Naive B cell (primary cell): ENCODE measurements at regions not wholly inside any gene's neighbourhood (a gene's known extent, or its start where the extent isn't known, plus 50 kb on each side); places are given as distances from the start of the nearest gene placed in this dataset.
A peak's percentile ranks its signal among the peaks of the same experiment; 100 is the strongest.

ENCODE experiments used
- ATAC-seq, 2 donors: fragments of 150-1000 bp; cut with Tn5 transposase; 2 replicates each; pipeline ENCODE4 v1.10.0; 2021; ENCODE audit warnings: low read depth in 2 of 2, mild to moderate bottlenecking in 2 of 2, moderate library complexity in 2 of 2
- DNase-seq: peaks from one replicate; pipeline ENCODE4 v3.0.0; 2022
- H3K27ac Mint-ChIP-seq, 6 donors: one replicate each; pipeline ENCODE4 v1.8.0; 2020 to 2022; ENCODE audit warnings: mild to moderate bottlenecking in 6 of 6, mixed read lengths in 6 of 6, moderate library complexity in 5 of 6, inconsistent platforms in 2 of 6
- H3K27me3 Mint-ChIP-seq, 3 donors: one replicate each; pipeline ENCODE4 v1.8.0; 2021 to 2022; ENCODE audit warnings: mixed read lengths in 3 of 3, mild to moderate bottlenecking in 1 of 3
- H3K36me3 Mint-ChIP-seq, 2 donors: one replicate each; pipeline ENCODE4 v1.8.0; 2020 to 2022; ENCODE audit warnings: mixed read lengths in 2 of 2, inconsistent platforms in 1 of 2, mild to moderate bottlenecking in 1 of 2
- H3K4me1 Mint-ChIP-seq, 3 donors: one replicate each; pipeline ENCODE4 v1.8.0; 2020 to 2022; ENCODE audit warnings: mixed read lengths in 3 of 3, inconsistent platforms in 1 of 3, mild to moderate bottlenecking in 1 of 3, moderate library complexity in 1 of 3
- H3K4me3 Mint-ChIP-seq, 8 donors: one replicate each; pipeline ENCODE4 v1.8.0; 2020 to 2022; ENCODE audit warnings: mild to moderate bottlenecking in 8 of 8, mixed read lengths in 8 of 8, moderate library complexity in 8 of 8, inconsistent platforms in 2 of 8
- H3K9me3 Mint-ChIP-seq, 7 donors: one replicate each; pipeline ENCODE4 v1.8.0; 2020 to 2022; ENCODE audit warnings: mixed read lengths in 7 of 7, mild to moderate bottlenecking in 5 of 7, inconsistent platforms in 2 of 7, moderate library complexity in 1 of 7

GRCh38 chr1:193480755-193481154, 294.3 kb upstream of the B3GALT2 start:
- DNase-seq = no peak
- no peaks in the 10 kb centered on the region for H3K27me3 Mint-ChIP-seq
- H3K4me3 Mint-ChIP-seq = no peak overlapping the region
- H3K36me3 Mint-ChIP-seq = no peaks in the 10 kb centered on the region
- peaks cover 27 to 44% (median 40%) of the 10 kb centered on the region in 3 donors for H3K4me1 Mint-ChIP-seq
- H3K27ac Mint-ChIP-seq = peak overlapping the region in 2 of 6 donors; percentile 34 to 87
- no peak for ATAC-seq
- peaks cover 0 to 5% (median 0%) of the 10 kb centered on the region in 7 donors for H3K9me3 Mint-ChIP-seq

- Mint-ChIP-seq H3K4me3 (peak overlapping the region in 7 of 8 donors; percentile 0 to 71 (median 58)), H3K4me1 (peaks cover 29 to 48% (median 44%) of the 10 kb centered on the region in 3 donors), H3K27me3 (no peaks in the 10 kb centered on the region), H3K36me3 (no peaks in the 10 kb centered on the region), H3K9me3 (peaks cover 0 to 5% (median 0%) of the 10 kb centered on the region in 7 donors), H3K27ac (peak overlapping the region; percentile 87 to 95 (median 92))
- ATAC-seq = peak; percentile 96 to 97
- DNase-seq = peak; percentile 85
Observed at GRCh38 chr1:193479187-193479586, 292.8 kb upstream of the B3GALT2 start.

- H3K4me1 Mint-ChIP-seq = peaks cover 35 to 51% (median 51%) of the 10 kb centered on the region in 3 donors
- peaks cover 0 to 9% of the 10 kb centered on the region in 2 donors for H3K36me3 Mint-ChIP-seq
- peak overlapping the region in 4 of 6 donors; percentile 12 to 51 (median 45) for H3K27ac Mint-ChIP-seq
- no peaks in the 10 kb centered on the region for H3K27me3 Mint-ChIP-seq
- no peak for DNase-seq
- H3K9me3 Mint-ChIP-seq = peaks cover 0 to 13% (median 3%) of the 10 kb centered on the region in 7 donors
- ATAC-seq = no peak
- no peak overlapping the region for H3K4me3 Mint-ChIP-seq
Observed at GRCh38 chr1:193476748-193477147, 290.3 kb upstream of the B3GALT2 start.

- peaks cover 20 to 32% (median 25%) of the 10 kb centered on the region in 3 donors for H3K4me1 Mint-ChIP-seq
- ATAC-seq (no peak), DNase-seq (no peak)
- H3K27me3 Mint-ChIP-seq = no peaks in the 10 kb centered on the region
- H3K9me3 Mint-ChIP-seq = peaks cover 0 to 13% (median 1%) of the 10 kb centered on the region in 7 donors
- H3K4me3 Mint-ChIP-seq = no peak overlapping the region
- H3K27ac Mint-ChIP-seq = peak overlapping the region in 2 of 6 donors; percentile 15 to 55
- H3K36me3 Mint-ChIP-seq = peaks cover 0 to 9% of the 10 kb centered on the region in 2 donors
Observed at GRCh38 chr1:193473932-193474331, 287.5 kb upstream of the B3GALT2 start.

- ATAC-seq (no peak), DNase-seq (no peak)
- H3K4me1 Mint-ChIP-seq = peaks cover 16 to 26% (median 23%) of the 10 kb centered on the region in 3 donors
- no peak overlapping the region for H3K4me3 Mint-ChIP-seq
- no peak overlapping the region for H3K27ac Mint-ChIP-seq
- peaks cover 0 to 13% (median 1%) of the 10 kb centered on the region in 7 donors for H3K9me3 Mint-ChIP-seq
- H3K27me3 Mint-ChIP-seq = no peaks in the 10 kb centered on the region
- H3K36me3 Mint-ChIP-seq = peaks cover 0 to 9% of the 10 kb centered on the region in 2 donors
Observed at GRCh38 chr1:193472838-193473398, 286.5 kb upstream of the B3GALT2 start.

GRCh38 chr1:193472430-193472829, 286.0 kb upstream of the B3GALT2 start:
- DNase-seq (no peak), ATAC-seq (no peak)
- H3K4me3 Mint-ChIP-seq = no peak overlapping the region
- peaks cover 0 to 13% (median under 1%) of the 10 kb centered on the region in 7 donors for H3K9me3 Mint-ChIP-seq
- H3K27me3 Mint-ChIP-seq = no peaks in the 10 kb centered on the region
- peaks cover 0 to 9% of the 10 kb centered on the region in 2 donors for H3K36me3 Mint-ChIP-seq
- H3K4me1 Mint-ChIP-seq = peaks cover 12 to 23% (median 22%) of the 10 kb centered on the region in 3 donors
- peak overlapping the region in 1 of 6 donors; percentile 7 for H3K27ac Mint-ChIP-seq

GRCh38 chr1:193471981-193472380, 285.6 kb upstream of the B3GALT2 start:
- no peak overlapping the region for H3K4me3 Mint-ChIP-seq
- DNase-seq (no peak), ATAC-seq (no peak)
- H3K27me3 Mint-ChIP-seq = no peaks in the 10 kb centered on the region
- H3K9me3 Mint-ChIP-seq = peaks cover 0 to 13% (median 0%) of the 10 kb centered on the region in 7 donors
- peaks cover 0 to 9% of the 10 kb centered on the region in 2 donors for H3K36me3 Mint-ChIP-seq
- peaks cover 11 to 21% (median 20%) of the 10 kb centered on the region in 3 donors for H3K4me1 Mint-ChIP-seq
- peak overlapping the region in 1 of 6 donors; percentile 7 for H3K27ac Mint-ChIP-seq

- no peak for DNase-seq
- ATAC-seq = no peak
- H3K36me3 Mint-ChIP-seq = no peaks in the 10 kb centered on the region
- peaks cover 6 to 10% (median 7%) of the 10 kb centered on the region in 3 donors for H3K4me1 Mint-ChIP-seq
- no peaks in the 10 kb centered on the region for H3K9me3 Mint-ChIP-seq
- peak overlapping the region in 4 of 8 donors; percentile 48 to 77 (median 61) for H3K4me3 Mint-ChIP-seq
- H3K27ac Mint-ChIP-seq = peak overlapping the region in 1 of 6 donors; percentile 4
- H3K27me3 Mint-ChIP-seq = peaks cover 0 to 8% (median 8%) of the 10 kb centered on the region in 3 donors
Observed at GRCh38 chr1:193463326-193463932, 277.0 kb upstream of the B3GALT2 start.

GRCh38 chr1:193462629-193463320, 276.4 kb upstream of the B3GALT2 start:
- peak overlapping the region; percentile 29 to 80 (median 60) for H3K4me3 Mint-ChIP-seq
- peak overlapping the region in 2 of 6 donors; percentile 4 to 71 for H3K27ac Mint-ChIP-seq
- peaks cover 6 to 10% (median 7%) of the 10 kb centered on the region in 3 donors for H3K4me1 Mint-ChIP-seq
- DNase-seq (peak; percentile 17), ATAC-seq (peak; percentile 88 to 95)
- no peaks in the 10 kb centered on the region for H3K36me3 Mint-ChIP-seq
- no peaks in the 10 kb centered on the region for H3K9me3 Mint-ChIP-seq
- peaks cover 0 to 8% (median 8%) of the 10 kb centered on the region in 3 donors for H3K27me3 Mint-ChIP-seq

- no peak overlapping the region for H3K4me3 Mint-ChIP-seq
Observed at GRCh38 chr1:193458628-193459027, 272.2 kb upstream of the B3GALT2 start.

GRCh38 chr1:193457676-193458075, 271.3 kb upstream of the B3GALT2 start:
- Mint-ChIP-seq H3K9me3 (no peaks in the 10 kb centered on the region), H3K27me3 (peaks cover 0 to 8% (median 7%) of the 10 kb centered on the region in 3 donors), H3K36me3 (no peaks in the 10 kb centered on the region), H3K27ac (no peak overlapping the region), H3K4me3 (no peak overlapping the region), H3K4me1 (peaks cover 2% of the 10 kb centered on the region in 3 donors)
- DNase-seq (no peak), ATAC-seq (no peak)

More at GRCh38 chr1:193458628-193459027, 272.2 kb upstream of the B3GALT2 start:
- peaks cover 6 to 10% (median 7%) of the 10 kb centered on the region in 3 donors for H3K4me1 Mint-ChIP-seq
- DNase-seq = no peak
- peaks cover 0 to 8% (median 8%) of the 10 kb centered on the region in 3 donors for H3K27me3 Mint-ChIP-seq
- no peaks in the 10 kb centered on the region for H3K9me3 Mint-ChIP-seq
- no peak for ATAC-seq
- H3K27ac Mint-ChIP-seq = no peak overlapping the region
- H3K36me3 Mint-ChIP-seq = no peaks in the 10 kb centered on the region

- peaks cover 0 to 8% (median 4%) of the 10 kb centered on the region in 3 donors for H3K27me3 Mint-ChIP-seq
- no peaks in the 10 kb centered on the region for H3K36me3 Mint-ChIP-seq
- DNase-seq (no peak), ATAC-seq (no peak)
- H3K9me3 Mint-ChIP-seq = no peaks in the 10 kb centered on the region
- no peak overlapping the region for H3K4me3 Mint-ChIP-seq
- H3K4me1 Mint-ChIP-seq = no peaks in the 10 kb centered on the region
- no peak overlapping the region for H3K27ac Mint-ChIP-seq
Observed at GRCh38 chr1:193456811-193457280, 270.4 kb upstream of the B3GALT2 start.

- Mint-ChIP-seq H3K36me3 (no peaks in the 10 kb centered on the region), H3K4me1 (peaks cover 7 to 18% (median 17%) of the 10 kb centered on the region in 3 donors), H3K27me3 (no peaks in the 10 kb centered on the region), H3K27ac (no peak overlapping the region), H3K9me3 (no peaks in the 10 kb centered on the region), H3K4me3 (no peak overlapping the region)
- ATAC-seq (no peak), DNase-seq (no peak)
Observed at GRCh38 chr1:193451606-193452005, 265.2 kb upstream of the B3GALT2 start.
